IMR-90 (cell line): ENCODE measurements at regions not wholly inside any gene's neighbourhood (a gene's known extent, or its start where the extent isn't known, plus 50 kb on each side); places are given as distances from the start of the nearest gene placed in this dataset.

Experiments used
- ATAC-seq: fragments of 200-7000 bp; cut with Tn5 transposase; 2 replicates; pipeline ENCODE4 v1.9.1; 2020; ENCODE audit warnings: low read depth, mild to moderate bottlenecking, moderate library complexity
- BruUV-seq: library from RNA; stranded (reverse); fragments of 400-500 nt; replicated peaks from 2 replicates; lab custom pipeline; 2021; lab: Mats Ljungman, UMichigan
- CTCF ChIA-PET: fragments of 300-600 bp; formaldehyde crosslinking; extraction: SDS; loops from one replicate; lab custom pipeline; 2021; ENCODE audit warnings: antibody characterized with exemption; lab: Yijun Ruan, JAX
- POLR2A ChIA-PET: fragments of 300-600 bp; sonication (Branson Sonifier 250); formaldehyde crosslinking; loops from one replicate; lab custom pipeline; 2022; ENCODE audit warnings: antibody characterized with exemption; ENCODE audit not compliant: unreplicated experiment; lab: Charles Lee
- DNase-seq: peaks from one replicate; pipeline ENCODE4 v3.0.0; 2013
- H2AFZ ChIP-seq: replicated peaks from 2 replicates; pipeline ENCODE3; 2013; ENCODE audit warnings: low read length, mild to moderate bottlenecking; ENCODE audit not compliant: poor library complexity
- H2AK5ac ChIP-seq: 2 replicates; pipeline ENCODE4 v1.6.1; 2013; ENCODE audit warnings: low read depth, low read length, inconsistent platforms
- H2AK9ac ChIP-seq: replicated peaks from 2 replicates; pipeline ENCODE3; 2013; ENCODE audit warnings: mild to moderate bottlenecking, low read depth, low read length, moderate library complexity; ENCODE audit not compliant: poor library complexity
- H2BK120ac ChIP-seq: 2 replicates; pipeline ENCODE4 v1.6.1; 2013; ENCODE audit warnings: low read depth, low read length, inconsistent platforms
- H2BK15ac ChIP-seq: 3 replicates; pipeline ENCODE4 v1.6.1; 2013; ENCODE audit warnings: low read depth, low read length, inconsistent platforms
- H2BK20ac ChIP-seq: 2 replicates; pipeline ENCODE4 v1.6.1; 2013; ENCODE audit warnings: low read depth, mild to moderate bottlenecking, inconsistent platforms, low read length, moderate library complexity
- H2BK5ac ChIP-seq: 2 replicates; pipeline ENCODE4 v1.6.1; 2013; ENCODE audit warnings: mild to moderate bottlenecking, low read depth, low read length, inconsistent platforms; ENCODE audit not compliant: poor library complexity, severe bottlenecking
- H3K14ac ChIP-seq: replicated peaks from 2 replicates; pipeline ENCODE4 v1.6.1; 2013; ENCODE audit warnings: low read depth, low read length, inconsistent platforms
- H3K18ac ChIP-seq: 2 replicates; pipeline ENCODE4 v1.6.1; 2013; ENCODE audit warnings: low read depth, low read length, control low read depth
- H3K23ac ChIP-seq: 2 replicates; pipeline ENCODE4 v1.6.1; 2013; ENCODE audit warnings: low read depth, low read length, inconsistent platforms
- H3K27ac ChIP-seq: 2 replicates; pipeline ENCODE4 v1.5.1; 2013; ENCODE audit warnings: mild to moderate bottlenecking, control low read depth, low read length; ENCODE audit not compliant: insufficient read depth
- H3K27me3 ChIP-seq: 2 replicates; pipeline ENCODE4 v1.6.1; 2013; ENCODE audit warnings: low read length; ENCODE audit not compliant: control insufficient read depth, insufficient read depth
- H3K36me3 ChIP-seq: 2 replicates; pipeline ENCODE4 v1.6.1; 2013; ENCODE audit warnings: low read length, mixed read lengths; ENCODE audit not compliant: control insufficient read depth, insufficient read depth
- H3K4ac ChIP-seq: 2 replicates; pipeline ENCODE4 v1.6.1; 2013; ENCODE audit warnings: low read depth, low read length, inconsistent platforms
- H3K4me1 ChIP-seq: 2 replicates; pipeline ENCODE4 v1.6.1; 2013; ENCODE audit warnings: low read length, mixed read lengths; ENCODE audit not compliant: control insufficient read depth, insufficient read depth
- H3K4me2 ChIP-seq: 2 replicates; pipeline ENCODE4 v1.6.1; 2013; ENCODE audit warnings: low read depth, mild to moderate bottlenecking, control low read depth, low read length, moderate library complexity
- H3K4me3 ChIP-seq: 2 replicates; pipeline ENCODE4 v1.5.1; 2013; ENCODE audit warnings: low read depth, mild to moderate bottlenecking, control low read depth, low read length, moderate library complexity; ENCODE audit not compliant: insufficient read depth
- H3K56ac ChIP-seq: 2 replicates; pipeline ENCODE4 v1.6.1; 2013; ENCODE audit warnings: low read length, inconsistent platforms; ENCODE audit not compliant: insufficient read depth; ENCODE audit errors: extremely low read depth
- H3K79me1 ChIP-seq, 2 experiments: 2 replicates each; pipeline ENCODE4 v1.6.1; 2013; ENCODE audit warnings: low read length in 2 of 2, inconsistent platforms in 1 of 2, low read depth in 1 of 2
- H3K9ac ChIP-seq: 2 replicates; pipeline ENCODE4 v1.6.1; 2013; ENCODE audit warnings: low read depth, low read length, control low read depth
- H3K9me1 ChIP-seq: 2 replicates; pipeline ENCODE4 v1.6.1; 2013; ENCODE audit warnings: low read length, inconsistent platforms; ENCODE audit not compliant: insufficient read depth
- H3K9me3 ChIP-seq: 2 replicates; pipeline ENCODE4 v1.6.1; 2013; ENCODE audit warnings: low read length; ENCODE audit not compliant: control insufficient read depth, insufficient read depth
- H4K20me1 ChIP-seq: 2 replicates; pipeline ENCODE4 v1.6.1; 2013; ENCODE audit warnings: low read length, inconsistent platforms; ENCODE audit not compliant: insufficient read depth
- H4K5ac ChIP-seq: 2 replicates; pipeline ENCODE4 v1.6.1; 2013; ENCODE audit warnings: mild to moderate bottlenecking, low read depth, low read length, control low read depth
- H4K8ac ChIP-seq, 2 experiments: 2 replicates each; pipeline ENCODE4 v1.6.1; 2013; ENCODE audit warnings: low read depth in 2 of 2, low read length in 2 of 2, control low read depth in 1 of 2, inconsistent platforms in 1 of 2
- H4K91ac ChIP-seq: 2 replicates; pipeline ENCODE4 v1.6.1; 2013; ENCODE audit warnings: low read depth, low read length, inconsistent platforms; ENCODE audit not compliant: insufficient read depth
- BHLHE40 ChIP-seq: fragments of 150-350 bp; IDR thresholded peaks from 2 replicates; pipeline ENCODE4 v1.6.1; 2016; ENCODE audit warnings: mild to moderate bottlenecking, low read depth, low read length
- CHD1 ChIP-seq: IDR thresholded peaks from 2 replicates; pipeline ENCODE4 v1.6.1; 2012; ENCODE audit warnings: low read depth, low read length, improper control_type of control experiment
- FOS ChIP-seq: fragments of 150-350 bp; IDR thresholded peaks from 2 replicates; pipeline ENCODE4 v1.6.1; 2016; ENCODE audit warnings: low read depth, low read length
- MAFK ChIP-seq: IDR thresholded peaks from 2 replicates; pipeline ENCODE4 v1.6.1; 2012; ENCODE audit warnings: low read depth, low read length, improper control_type of control experiment
- NFE2L2 ChIP-seq: fragments of 150-350 bp; IDR thresholded peaks from 2 replicates; pipeline ENCODE4 v1.6.1; 2016; ENCODE audit warnings: low read depth, mild to moderate bottlenecking, low read length
- POLR2A ChIP-seq: IDR thresholded peaks from 2 replicates; pipeline ENCODE4 v1.6.1; 2012; ENCODE audit warnings: mild to moderate bottlenecking, low read depth, low read length
- RAD21 ChIP-seq: IDR thresholded peaks from 2 replicates; pipeline ENCODE4 v1.6.1; 2012; ENCODE audit warnings: low read length, improper control_type of control experiment
- RCOR1 ChIP-seq: IDR thresholded peaks from 2 replicates; pipeline ENCODE4 v1.6.1; 2012; ENCODE audit warnings: mild to moderate bottlenecking, low read length, improper control_type of control experiment; ENCODE audit not compliant: insufficient replicate concordance
- RFX5 ChIP-seq: IDR thresholded peaks from 2 replicates; pipeline ENCODE4 v1.8.0; 2012; ENCODE audit warnings: low read depth, mild to moderate bottlenecking, low read length, moderate library complexity
- SMC3 ChIP-seq: fragments of 150-350 bp; IDR thresholded peaks from 2 replicates; pipeline ENCODE4 v1.6.1; 2016; ENCODE audit warnings: low read depth, mild to moderate bottlenecking, antibody characterized with exemption, low read length, moderate library complexity
- WGBS, 2 experiments: methylation state at CpG; one replicate each; pipeline versions ENCODE4 v1.1.5 to v1.1.7; 2013; ENCODE audit warnings: missing lambda C conversion rate in 2 of 2; ENCODE audit not compliant: insufficient read length in 1 of 2; ENCODE audit errors: extremely low coverage in 2 of 2; 5-methylcytosine and 5-hydroxymethylcytosine counted together
- dilution Hi-C: fragments of 300-500 bp; cut with HindIII; formaldehyde crosslinking; loops from one replicate; pipeline ENCODE4 v1.14.3; 2018; ENCODE audit warnings: low sequenced_read_pairs; ENCODE audit not compliant: unreplicated experiment
- in situ Hi-C: fragments of 300-500 bp; cut with MboI; formaldehyde crosslinking; loops from 3 replicates; pipeline ENCODE4 v1.14.3; 2019; ENCODE audit warnings: low sequenced_read_pairs, inconsistent platforms, mixed read lengths
- intact Hi-C: fragments of 100-400 bp; cut with micrococcal nuclease; formaldehyde crosslinking; loops from 2 replicates; pipeline ENCODE4 v1.10.0; 2022
- TF ChIP-seq, protein P1 (sequence below): fragments of 150-350 bp; IDR thresholded peaks from 2 replicates; pipeline ENCODE4 v1.6.1; 2017; ENCODE audit warnings: mild to moderate bottlenecking, antibody characterized with exemption, low read length, low read depth
- TF ChIP-seq, protein P2 (sequence below): fragments of 150-350 bp; IDR thresholded peaks from 2 replicates; pipeline ENCODE4 v1.6.1; 2016; ENCODE audit warnings: low read depth, mild to moderate bottlenecking, low read length, moderate library complexity, borderline replicate concordance
- TF ChIP-seq, protein P3 (sequence below): conservative IDR thresholded peaks from 2 replicates; pipeline ENCODE4 v1.5.1; 2012; ENCODE audit warnings: mild to moderate bottlenecking, low read depth, low read length, improper control_type of control experiment

DNA sequence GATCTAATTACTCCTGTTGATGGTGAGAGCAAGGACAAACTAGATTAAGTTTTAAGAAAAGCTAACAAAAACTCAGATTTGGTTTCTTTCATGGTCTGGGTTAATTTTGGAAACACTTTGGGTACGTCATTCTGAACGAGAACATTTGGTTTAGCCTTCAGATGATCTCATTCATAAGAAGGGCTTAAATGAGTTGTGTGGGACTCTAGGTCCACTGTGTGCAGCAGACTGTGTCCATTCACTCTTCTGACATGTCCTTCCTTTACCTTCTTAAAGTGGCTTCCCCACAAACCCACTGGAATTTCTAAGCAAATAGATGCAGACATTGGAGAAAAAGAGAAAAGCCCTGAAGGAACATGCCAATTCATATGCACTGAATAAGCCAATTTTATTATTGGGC is 96.8 kb downstream of the FBXO4 start:
- WGBS, 2 experiments, result no CpG with 5 or more reads among the region's 2 CpGs
- Histone ChIP-seq H3K79me1 (no peaks in the 10 kb centered on the region), H3K4ac (no peak overlapping the region), H3K4me1 (no peaks in the 10 kb centered on the region), H2BK5ac (no peak overlapping the region), H4K91ac (no peak overlapping the region), H3K27me3 (no peaks in the 10 kb centered on the region), H2BK120ac (no peak overlapping the region), H3K4me3 (no peak overlapping the region), H4K20me1 (no peaks in the 10 kb centered on the region), H2AFZ (no peak overlapping the region), H4K5ac (no peak overlapping the region), H3K9me3 (no peaks in the 10 kb centered on the region), H3K56ac (no peak overlapping the region), H3K9ac (no peak overlapping the region), H3K18ac (no peak overlapping the region), H2BK15ac (no peak overlapping the region), H3K23ac (no peak overlapping the region), H3K14ac (no peak overlapping the region), H3K27ac (no peak overlapping the region), H3K36me3 (no peaks in the 10 kb centered on the region), H2BK20ac (no peak overlapping the region), H3K9me1 (no peaks in the 10 kb centered on the region), H2AK9ac (no peak overlapping the region), H4K8ac (no peak overlapping the region), H3K4me2 (no peak overlapping the region), H2AK5ac (no peak overlapping the region)
- ChIA-PET CTCF (interaction anchor here (1.9 kb wide), 1 partner anchor 17 kb away, joined by 7 read pairs; no protein-coding TSS in a partner anchor), POLR2A (no interaction called here)
- no TSS peak for BruUV-seq
- intact Hi-C loops, result no loop called here
- TF ChIP-seq POLR2A, result no peak
- no peak for TF ChIP-seq MAFK
- TF ChIP-seq BHLHE40, result no peak
- TF ChIP-seq FOS, result no peak
- no peak for TF ChIP-seq RCOR1
- TF ChIP-seq, protein P1, sequence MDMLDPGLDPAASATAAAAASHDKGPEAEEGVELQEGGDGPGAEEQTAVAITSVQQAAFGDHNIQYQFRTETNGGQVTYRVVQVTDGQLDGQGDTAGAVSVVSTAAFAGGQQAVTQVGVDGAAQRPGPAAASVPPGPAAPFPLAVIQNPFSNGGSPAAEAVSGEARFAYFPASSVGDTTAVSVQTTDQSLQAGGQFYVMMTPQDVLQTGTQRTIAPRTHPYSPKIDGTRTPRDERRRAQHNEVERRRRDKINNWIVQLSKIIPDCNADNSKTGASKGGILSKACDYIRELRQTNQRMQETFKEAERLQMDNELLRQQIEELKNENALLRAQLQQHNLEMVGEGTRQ, result no peak
- TF ChIP-seq RAD21, result no peak
- TF ChIP-seq NFE2L2, result no peak
- no peak for TF ChIP-seq SMC3
- TF ChIP-seq CHD1, result no peak
- TF ChIP-seq, protein P2, sequence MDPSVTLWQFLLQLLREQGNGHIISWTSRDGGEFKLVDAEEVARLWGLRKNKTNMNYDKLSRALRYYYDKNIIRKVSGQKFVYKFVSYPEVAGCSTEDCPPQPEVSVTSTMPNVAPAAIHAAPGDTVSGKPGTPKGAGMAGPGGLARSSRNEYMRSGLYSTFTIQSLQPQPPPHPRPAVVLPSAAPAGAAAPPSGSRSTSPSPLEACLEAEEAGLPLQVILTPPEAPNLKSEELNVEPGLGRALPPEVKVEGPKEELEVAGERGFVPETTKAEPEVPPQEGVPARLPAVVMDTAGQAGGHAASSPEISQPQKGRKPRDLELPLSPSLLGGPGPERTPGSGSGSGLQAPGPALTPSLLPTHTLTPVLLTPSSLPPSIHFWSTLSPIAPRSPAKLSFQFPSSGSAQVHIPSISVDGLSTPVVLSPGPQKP, result no peak
- TF ChIP-seq, protein P3, sequence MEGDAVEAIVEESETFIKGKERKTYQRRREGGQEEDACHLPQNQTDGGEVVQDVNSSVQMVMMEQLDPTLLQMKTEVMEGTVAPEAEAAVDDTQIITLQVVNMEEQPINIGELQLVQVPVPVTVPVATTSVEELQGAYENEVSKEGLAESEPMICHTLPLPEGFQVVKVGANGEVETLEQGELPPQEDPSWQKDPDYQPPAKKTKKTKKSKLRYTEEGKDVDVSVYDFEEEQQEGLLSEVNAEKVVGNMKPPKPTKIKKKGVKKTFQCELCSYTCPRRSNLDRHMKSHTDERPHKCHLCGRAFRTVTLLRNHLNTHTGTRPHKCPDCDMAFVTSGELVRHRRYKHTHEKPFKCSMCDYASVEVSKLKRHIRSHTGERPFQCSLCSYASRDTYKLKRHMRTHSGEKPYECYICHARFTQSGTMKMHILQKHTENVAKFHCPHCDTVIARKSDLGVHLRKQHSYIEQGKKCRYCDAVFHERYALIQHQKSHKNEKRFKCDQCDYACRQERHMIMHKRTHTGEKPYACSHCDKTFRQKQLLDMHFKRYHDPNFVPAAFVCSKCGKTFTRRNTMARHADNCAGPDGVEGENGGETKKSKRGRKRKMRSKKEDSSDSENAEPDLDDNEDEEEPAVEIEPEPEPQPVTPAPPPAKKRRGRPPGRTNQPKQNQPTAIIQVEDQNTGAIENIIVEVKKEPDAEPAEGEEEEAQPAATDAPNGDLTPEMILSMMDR, result no peak
- TF ChIP-seq RFX5, result no peak
- in situ Hi-C loops, result no loop called here
- dilution Hi-C loops, result no loop called here
- no peak for ATAC-seq
- DNase-seq, result no peak
